Esophagus squamous epithelium (tissue), 5 donors: ENCODE measurements at regions not wholly inside any gene's neighbourhood (a gene's known extent, or its start where the extent isn't known, plus 50 kb on each side); places are given as distances from the start of the nearest gene placed in this dataset.

Source experiments
- DNase-seq: peaks from one replicate; lab custom pipeline; 2025; lab: John Stamatoyannopoulos, UW
- H3K27ac ChIP-seq, 4 donors: fragments of 200-600 bp; sonication (generic); one replicate each; pipeline ENCODE4 v1.5.1; 2016 to 2019; ENCODE audit warnings: mild to moderate bottlenecking in 1 of 4
- H3K27me3 ChIP-seq, 4 donors: fragments of 200-600 bp; sonication (generic); 1 replicate in 3 of 4; 2 replicates in 1 of 4; pipeline versions ENCODE4 v1.5.1 to v1.6.0; 2017 to 2021; ENCODE audit warnings: antibody characterized with exemption in 1 of 4
- H3K36me3 ChIP-seq, 3 donors: fragments of 200-600 bp; sonication (generic); one replicate each; pipeline ENCODE4 v1.5.1; 2016 to 2019
- H3K4me1 ChIP-seq, 3 donors: fragments of 200-600 bp; sonication (generic); one replicate each; pipeline ENCODE4 v1.5.1; 2017 to 2019
- H3K4me3 ChIP-seq, 4 donors: fragments of 200-600 bp; sonication (generic); 1 replicate in 3 of 4; 2 replicates in 1 of 4; pipeline ENCODE4 v1.5.1; 2016 to 2019; ENCODE audit warnings: mild to moderate bottlenecking in 2 of 4, moderate library complexity in 1 of 4
- H3K9me3 ChIP-seq, 3 donors: fragments of 200-600 bp; sonication (generic); one replicate each; pipeline ENCODE4 v1.5.1; 2016 to 2019
- CTCF ChIP-seq, 6 experiments: fragments of 450-650 bp in 4 of 6; fragments of 200-600 bp in 2 of 6; sonication (generic) in 2 of 6; IDR thresholded peaks; one replicate each; pipeline ENCODE4 v1.5.1; 2016 to 2019; ENCODE audit warnings: antibody characterized with exemption in 6 of 6, mild to moderate bottlenecking in 4 of 6, moderate library complexity in 4 of 6
- POLR2A ChIP-seq, 4 donors: fragments of 450-650 bp; IDR thresholded peaks; one replicate each; pipeline ENCODE4 v1.6.1; 2017; ENCODE audit warnings: antibody characterized with exemption in 4 of 4, mild to moderate bottlenecking in 4 of 4, moderate library complexity in 3 of 4
- WGBS, 2 donors: methylation state at CpG; one replicate each; pipeline ENCODE4 v1.1.5; 2018; 5-methylcytosine and 5-hydroxymethylcytosine counted together
- intact Hi-C: fragments of 100-400 bp; cut with DNase I; formaldehyde crosslinking; loops from one replicate; pipeline ENCODE4 v1.15.0; 2022
- donor health status: DM: yes; HTN: yes; CAD: no.

- TF ChIP-seq POLR2A (IDR thresholded peaks at IDR 0.05), result no peak
- TF ChIP-seq CTCF (IDR thresholded peaks at IDR 0.05), result no peak
Observed at GRCh38 chr18:54075689-54076088, 148.8 kb downstream of the MBD2 start.

DNA sequence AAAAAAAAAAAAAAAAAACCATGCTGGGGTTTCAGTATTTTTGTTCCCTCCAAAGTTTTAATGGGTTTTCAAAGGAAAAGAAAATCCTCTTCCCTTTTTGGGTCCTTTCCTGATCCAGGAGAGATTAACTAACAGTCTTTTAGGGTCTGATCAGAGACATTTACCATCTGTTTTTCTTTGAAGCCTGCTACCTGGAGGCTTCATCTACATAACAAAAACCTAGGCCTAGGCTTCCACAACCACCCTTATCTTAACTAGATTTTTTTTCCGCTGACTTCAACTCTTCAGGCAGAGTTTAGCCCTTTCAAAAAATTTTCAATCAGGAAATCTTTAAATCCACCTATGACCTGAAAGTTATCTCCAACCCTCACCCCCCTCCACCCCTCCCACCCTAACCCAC is 154.7 kb downstream of the MBD2 start:
- DNase-seq, result no peak
- intact Hi-C loops, result no loop called here
- H3K36me3 ChIP-seq, result no peaks in the 10 kb centered on the region
- no peak overlapping the region for H3K4me3 ChIP-seq
- H3K9me3 ChIP-seq, result no peaks in the 10 kb centered on the region
- H3K27ac ChIP-seq, result no peak overlapping the region
- WGBS, 2 donors, result 0 to 42% methylated on average over 1 of the region's 1 CpG
- H3K4me1 ChIP-seq, result no peaks in the 10 kb centered on the region
- TF ChIP-seq POLR2A (IDR thresholded peaks at IDR 0.05) (no peak), CTCF (IDR thresholded peaks at IDR 0.05) (no peak)
- no peaks in the 10 kb centered on the region for H3K27me3 ChIP-seq

More at GRCh38 chr18:54075689-54076088, 148.8 kb downstream of the MBD2 start:
- no peak overlapping the region for H3K27ac ChIP-seq
- intact Hi-C loops, result no loop called here
- no peaks in the 10 kb centered on the region for H3K9me3 ChIP-seq
- no peak overlapping the region for H3K4me3 ChIP-seq
- no peak for DNase-seq
- no peaks in the 10 kb centered on the region for H3K27me3 ChIP-seq
- WGBS, 2 donors, result 68 to 81% methylated on average over 3 of the region's 3 CpGs
- no peaks in the 10 kb centered on the region for H3K36me3 ChIP-seq
- H3K4me1 ChIP-seq, result no peaks in the 10 kb centered on the region

GRCh38 chr18:54060343-54061005 is 164.0 kb downstream of the MBD2 start:
- no peaks in the 10 kb centered on the region for H3K36me3 ChIP-seq
- no peaks in the 10 kb centered on the region for H3K9me3 ChIP-seq
- intact Hi-C loops, result no loop called here
- no peaks in the 10 kb centered on the region for H3K4me1 ChIP-seq
- TF ChIP-seq POLR2A (IDR thresholded peaks at IDR 0.05) (no peak), CTCF (IDR thresholded peaks at IDR 0.05) (no peak)
- DNase-seq, result no peak
- H3K27me3 ChIP-seq, result no peaks in the 10 kb centered on the region
- WGBS, 2 donors, result 75 to 82% methylated on average over 3 of the region's 3 CpGs
- no peak overlapping the region for H3K4me3 ChIP-seq
- no peak overlapping the region for H3K27ac ChIP-seq

DNA sequence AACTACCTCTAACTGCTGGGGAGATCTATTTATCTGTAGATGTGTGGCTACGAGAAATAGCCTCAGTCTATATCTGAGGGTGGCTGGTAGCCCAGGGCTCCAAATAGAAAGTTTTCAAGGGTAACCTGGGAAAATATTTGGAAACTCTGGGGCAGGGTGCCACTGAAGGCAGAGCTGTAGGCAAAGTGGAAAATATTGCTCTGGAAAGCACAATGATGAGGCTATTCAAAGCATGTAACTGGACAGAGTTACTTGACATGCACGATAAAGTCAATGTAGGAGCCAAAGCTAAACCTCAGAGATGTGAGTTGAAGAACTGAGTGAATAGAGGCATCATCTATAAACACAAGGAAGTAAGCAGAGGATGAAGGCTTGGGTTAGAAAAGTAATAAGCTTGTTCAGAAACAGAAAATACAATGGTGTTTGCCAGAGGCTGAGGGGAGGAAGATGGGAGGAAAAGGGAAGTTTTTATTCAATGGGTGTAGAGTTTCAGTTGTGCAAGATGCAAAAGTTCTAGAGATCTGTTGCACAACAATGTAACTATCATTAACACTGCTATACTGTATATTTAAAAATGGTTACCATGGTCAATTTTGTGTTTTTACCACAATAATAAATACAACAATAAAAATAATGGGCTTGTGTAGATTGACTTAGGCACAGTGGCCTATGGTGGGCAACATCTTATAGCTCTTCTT is 171.6 kb downstream of the MBD2 start:
- 86 to 88% methylated on average over 2 of the region's 2 CpGs for WGBS, 2 donors
- Histone ChIP-seq H3K36me3 (no peaks in the 10 kb centered on the region), H3K4me1 (no peaks in the 10 kb centered on the region), H3K4me3 (no peak overlapping the region), H3K27me3 (no peaks in the 10 kb centered on the region), H3K27ac (no peak overlapping the region), H3K9me3 (no peaks in the 10 kb centered on the region)
- no peak for DNase-seq
- no peak for TF ChIP-seq CTCF (IDR thresholded peaks at IDR 0.05)
- no peak for TF ChIP-seq POLR2A (IDR thresholded peaks at IDR 0.05)
- intact Hi-C loops, result loop anchor here (5.0 kb wide), 1 partner anchor 51 kb away; no protein-coding TSS in a partner anchor

- intact Hi-C loops, result loop anchor here (5.0 kb wide), 1 partner anchor 50 kb away; no protein-coding TSS in a partner anchor
- no peak for TF ChIP-seq CTCF (IDR thresholded peaks at IDR 0.05)
- TF ChIP-seq POLR2A (IDR thresholded peaks at IDR 0.05), result no peak
- H3K27me3 ChIP-seq, result no peaks in the 10 kb centered on the region
- H3K4me1 ChIP-seq, result no peaks in the 10 kb centered on the region
- H3K27ac ChIP-seq, result no peak overlapping the region
- no peaks in the 10 kb centered on the region for H3K36me3 ChIP-seq
- no peak overlapping the region for H3K4me3 ChIP-seq
- H3K9me3 ChIP-seq, result no peaks in the 10 kb centered on the region
- no peak for DNase-seq
Observed at GRCh38 chr18:54052259-54052658, 172.2 kb downstream of the MBD2 start.
